ENCODE measurements at regions not wholly inside any gene's neighbourhood (a gene's known extent, or its start where the extent isn't known, plus 50 kb on each side); places are given as distances from the start of the nearest gene placed in this dataset.

- H2BK120ac ChIP-seq (replicated peaks; ENCODE audit: low read depth, low read length) = no peak overlapping the region
- H3K4me2 ChIP-seq (ENCODE audit: insufficient read depth in 1 of 2, low read depth in 2 of 2, low read length in 2 of 2) = no peak overlapping the region
- no peaks in the 10 kb centered on the region for H3K23me2 ChIP-seq (ENCODE audit: low read depth, low read length)
- no peak overlapping the region for H2BK15ac ChIP-seq (ENCODE audit: low read length)
- H3K23ac ChIP-seq (ENCODE audit: insufficient read length) = no peak overlapping the region
- no peak overlapping the region for H3K18ac ChIP-seq (ENCODE audit: extremely low read depth, low read length)
- no peak overlapping the region for H4K91ac ChIP-seq (replicated peaks; ENCODE audit: insufficient read length, low read length)
- H3K4ac ChIP-seq (replicated peaks; ENCODE audit: insufficient read length, low read depth, low read length) = no peak overlapping the region
- H2BK5ac ChIP-seq (ENCODE audit: low read depth, low read length) = no peak overlapping the region
- no peaks in the 10 kb centered on the region for H3K4me1 ChIP-seq (replicated peaks in 1 of 4; ENCODE audit: control insufficient read depth in 3 of 4, insufficient read depth in 4 of 4, low read length in 3 of 4)
- peaks cover 0 to 1% (median 0%) of the 10 kb centered on the region in 4 experiments; a peak in 1 of 7 replicates for H3K27me3 ChIP-seq (replicated peaks in 1 of 4; ENCODE audit: control insufficient read depth in 3 of 4, extremely low read depth in 1 of 4, insufficient read depth in 3 of 4, low read length in 3 of 4)
- POLR2A ChIA-PET (ENCODE audit: partially characterized antibody) = no interaction called here
- H3K4me3 ChIP-seq (ENCODE audit: extremely low read depth in 1 of 4, insufficient read depth in 2 of 4, low read depth in 3 of 4, low read length in 4 of 4) = no peak overlapping the region
- no peaks in the 10 kb centered on the region for H3K79me1 ChIP-seq (ENCODE audit: low read depth, low read length)
- FAIRE-seq = no peak
- no peak overlapping the region for H3K9ac ChIP-seq (replicated peaks in 1 of 4; ENCODE audit: extremely low read depth in 1 of 4, low read depth in 3 of 4, low read length in 3 of 4)
- TF ChIP-seq SUZ12 (IDR thresholded peaks at IDR 0.05; ENCODE audit: low read length) = no peak
- H3K27ac ChIP-seq (ENCODE audit: low read depth, low read length) = no peak overlapping the region
- no peak overlapping the region for H3K56ac ChIP-seq (replicated peaks; ENCODE audit: insufficient read length, low read depth, low read length)
- H2BK20ac ChIP-seq (ENCODE audit: low read length) = no peak overlapping the region
- no peak overlapping the region for H4K5ac ChIP-seq (ENCODE audit: insufficient read length, low read depth, low read length)
- WGBS, 2 experiments (ENCODE audit: extremely low coverage in 1 of 2, insufficient coverage in 1 of 2, insufficient read length in 1 of 2, insufficient replicate concordance in 2 of 2, low coverage in 1 of 2, low lambda C conversion rate in 2 of 2, missing lambda C conversion rate in 1 of 2) = 89% methylated on average over 2 of the region's 2 CpGs; no CpG with 5 or more reads in 1 of the 2 experiments
- H4K20me1 ChIP-seq (replicated peaks in 1 of 2; ENCODE audit: control insufficient read depth in 1 of 2, insufficient read depth in 2 of 2, low read length in 2 of 2) = no peaks in the 10 kb centered on the region
- DNase-seq (ENCODE audit: low read depth in 1 of 2, low spot score in 2 of 2) = no peak
- H3K9me3 ChIP-seq (ENCODE audit: insufficient read depth in 2 of 2, low read depth in 1 of 2, low read length in 1 of 2) = no peaks in the 10 kb centered on the region
- no peaks in the 10 kb centered on the region for H3K79me2 ChIP-seq (ENCODE audit: control insufficient read depth in 1 of 2, insufficient read depth in 2 of 2, low read length in 2 of 2)
- H3K36me3 ChIP-seq (ENCODE audit: control insufficient read depth in 2 of 4, insufficient read depth in 4 of 4, low read length in 3 of 4) = no peaks in the 10 kb centered on the region
- H4K8ac ChIP-seq (ENCODE audit: extremely low read depth, insufficient read depth, low read length) = no peak overlapping the region
- no peak overlapping the region for H2AFZ ChIP-seq (ENCODE audit: low read length)
- CTCF ChIA-PET (ENCODE audit: partially characterized antibody) = interaction anchor here (1.5 kb wide), 1 partner anchor 10 kb away, joined by 4 read pairs; no protein-coding TSS in a partner anchor
- H2AK5ac ChIP-seq (ENCODE audit: low read depth, low read length) = no peak overlapping the region
- H2BK12ac ChIP-seq (ENCODE audit: low read depth, low read length) = no peak overlapping the region
- no peak overlapping the region for H3K14ac ChIP-seq (ENCODE audit: insufficient read length)
Observed at GRCh38 chr13:74825152-74825937, 656.6 kb downstream of the TBC1D4 start.
